HPDE6-E6E7 (cell line): ENCODE measurements at regions not wholly inside any gene's neighbourhood (a gene's known extent, or its start where the extent isn't known, plus 50 kb on each side); places are given as distances from the start of the nearest gene placed in this dataset.
"Not testable (repeated sequence)": the region's sequence is repeated elsewhere in the genome, so short reads cannot be mapped to it uniquely, and the experiment has no call there.

ENCODE experiments used
- DNase-seq: peaks from one replicate; pipeline ENCODE4 v3.0.0; 2011; ENCODE audit warnings: missing footprints; ENCODE audit errors: extremely low spot score

DNA sequence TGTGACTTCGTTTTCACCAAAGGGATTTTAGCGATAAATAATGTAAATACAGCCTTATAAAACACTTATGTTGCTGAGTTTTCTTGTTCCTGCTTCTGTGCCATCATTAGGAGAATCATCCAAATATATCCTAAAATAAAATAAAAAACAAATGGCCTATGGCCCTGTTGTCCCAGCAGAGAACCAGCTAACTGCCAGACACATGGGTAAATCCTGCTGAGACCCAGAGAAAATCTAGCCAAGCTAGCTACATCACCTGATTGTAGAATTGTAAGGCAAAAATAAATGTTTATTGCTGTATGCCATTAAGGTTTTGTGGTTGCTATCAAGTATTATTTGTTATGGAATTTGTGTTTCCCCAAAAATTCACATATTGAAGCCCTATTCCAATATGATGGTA is 631.2 kb upstream of the SYNCRIP start:
- DNase-seq: no peak

GRCh38 chr6:86256615-86257187 is 614.0 kb upstream of the SYNCRIP start:
- DNase-seq: no peak

- no peak for DNase-seq
Observed at GRCh38 chr6:86255973-86256372, 613.3 kb upstream of the SYNCRIP start.

DNA sequence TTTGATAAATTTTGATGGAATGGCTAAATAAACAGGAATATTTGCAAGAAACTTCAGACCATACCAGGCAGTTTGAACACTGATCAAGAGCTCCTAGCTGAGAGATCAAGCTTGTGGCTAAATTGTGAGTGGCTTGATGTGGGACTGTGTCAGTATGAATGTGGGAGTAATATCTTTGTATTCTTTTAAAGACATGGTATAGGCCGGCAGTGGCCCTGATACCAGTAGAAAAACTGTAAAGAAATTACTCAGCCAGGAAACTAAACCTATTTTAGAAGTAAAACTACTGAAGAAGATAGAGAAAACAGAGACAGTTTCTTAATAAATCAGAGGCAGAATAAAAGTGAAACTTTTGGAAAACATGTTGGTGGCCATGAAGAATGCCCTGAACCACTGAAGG is 608.4 kb upstream of the SYNCRIP start:
- DNase-seq: no peak

GRCh38 chr6:86217906-86218305 is 575.2 kb upstream of the SYNCRIP start:
- no peak for DNase-seq

- no peak for DNase-seq
Observed at GRCh38 chr6:86215323-86215722, 572.6 kb upstream of the SYNCRIP start.

GRCh38 chr6:86205980-86206379 is 563.3 kb upstream of the SYNCRIP start:
- no peak for DNase-seq

DNA sequence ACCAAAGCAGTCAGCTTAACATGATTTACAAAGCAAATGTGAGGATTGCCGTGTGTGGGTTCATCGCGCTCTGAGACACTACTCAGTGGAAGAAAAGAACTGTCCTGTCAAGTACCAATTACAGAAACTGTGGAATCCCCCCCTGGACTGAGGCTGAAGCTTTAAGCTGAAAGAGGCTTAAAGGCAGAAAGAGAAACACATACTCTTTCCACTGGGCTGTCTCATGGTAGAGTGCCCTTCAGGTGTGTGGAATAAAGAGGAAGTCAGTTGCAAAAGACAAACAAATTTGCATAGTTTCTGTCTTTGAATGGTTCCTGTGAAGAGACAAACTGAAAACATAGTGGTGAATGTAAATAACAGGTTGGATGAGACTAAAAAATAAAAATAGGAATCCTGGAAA is 560.4 kb upstream of the SYNCRIP start:
- DNase-seq: no peak

GRCh38 chr6:86193821-86194220 is 551.1 kb upstream of the SYNCRIP start:
- DNase-seq: no peak

- DNase-seq: no peak
Observed at GRCh38 chr6:86192123-86192522, 549.4 kb upstream of the SYNCRIP start.

- not testable (repeated sequence) for DNase-seq
Observed at GRCh38 chr6:86175149-86175548, 532.5 kb upstream of the SYNCRIP start.

DNA sequence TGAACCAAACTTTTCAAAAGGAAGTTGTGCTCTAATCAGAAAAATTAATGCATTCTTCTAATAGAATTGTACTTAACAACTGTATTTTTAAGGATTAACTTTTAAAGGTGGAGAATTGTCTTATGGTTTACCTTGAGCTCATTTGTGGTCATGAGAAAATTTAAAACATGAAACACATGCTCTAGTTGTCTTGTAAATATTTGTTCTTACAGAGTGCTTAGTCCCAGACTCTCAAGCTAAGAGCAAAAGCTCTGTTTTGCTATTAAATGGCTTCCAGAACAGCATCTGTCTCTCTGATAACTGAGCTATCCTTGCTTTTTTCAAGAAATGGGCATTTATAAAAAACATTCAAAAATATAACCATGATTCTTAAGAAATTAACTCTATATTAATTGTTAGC is 512.2 kb upstream of the SYNCRIP start:
- DNase-seq: no peak

DNA sequence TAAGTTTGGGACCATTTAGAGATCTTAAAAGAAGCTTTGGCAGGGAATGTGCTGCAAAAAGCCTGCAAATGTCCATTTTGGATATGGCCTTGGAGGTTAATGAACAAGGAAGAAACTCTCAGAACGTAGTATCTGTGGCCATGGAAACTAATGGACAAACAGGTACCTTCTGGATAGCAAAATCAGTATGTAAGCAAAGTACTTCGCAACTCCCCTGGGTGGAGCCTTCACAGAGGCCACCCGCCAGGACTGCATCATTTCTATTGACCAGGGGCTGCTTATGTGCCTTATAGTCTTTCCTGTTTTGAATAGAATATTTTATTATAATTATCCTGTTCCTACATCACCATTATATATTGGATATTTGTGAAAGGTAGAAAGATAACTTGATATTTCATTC is 510.8 kb upstream of the SYNCRIP start:
- no peak for DNase-seq

DNA sequence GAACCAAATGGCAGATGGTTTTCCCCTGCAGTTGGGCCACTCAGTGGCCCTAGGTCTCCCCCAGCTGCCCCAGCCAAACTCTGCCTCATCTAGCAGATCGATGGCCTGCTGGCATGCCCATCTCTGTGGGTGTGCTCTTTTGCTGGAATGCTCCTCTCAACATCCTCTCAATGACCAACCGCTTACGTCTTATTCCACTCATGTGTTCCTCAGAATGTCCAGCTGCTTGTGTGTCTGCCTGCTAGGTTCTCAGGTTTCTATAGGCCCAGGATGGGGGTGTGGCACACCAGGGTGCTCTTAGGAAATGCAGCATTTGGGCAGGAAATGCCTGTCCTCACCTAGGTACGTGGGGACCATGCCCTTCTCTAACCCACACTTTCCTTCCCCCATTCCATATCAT is 509.9 kb upstream of the SYNCRIP start:
- no peak for DNase-seq

DNA sequence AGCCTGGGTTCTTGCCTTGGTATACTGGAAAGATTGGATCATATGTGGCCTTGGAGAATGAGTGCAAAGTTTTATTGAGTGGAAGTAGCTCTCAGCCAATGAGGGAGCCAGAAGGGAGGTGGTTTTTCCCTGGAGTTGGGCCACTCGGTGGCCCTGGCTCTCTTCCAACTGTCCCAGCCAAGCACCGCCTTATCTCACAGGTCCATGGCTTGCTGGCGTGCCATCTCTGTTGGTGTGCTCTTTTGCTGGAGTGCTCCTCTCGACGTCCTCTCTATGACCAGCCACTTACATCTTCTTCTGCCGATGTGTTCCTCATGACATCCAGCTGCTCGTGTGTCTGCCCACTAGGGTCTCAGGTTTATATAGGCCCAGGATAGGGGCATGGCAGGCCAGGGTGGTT is 505.9 kb upstream of the SYNCRIP start:
- no peak for DNase-seq

- DNase-seq: no peak
Observed at GRCh38 chr6:86147859-86148258, 505.2 kb upstream of the SYNCRIP start.

GRCh38 chr6:86147311-86147710 is 504.6 kb upstream of the SYNCRIP start:
- no peak for DNase-seq

- not testable (repeated sequence) for DNase-seq
Observed at GRCh38 chr6:86146751-86147150, 504.1 kb upstream of the SYNCRIP start.

DNA sequence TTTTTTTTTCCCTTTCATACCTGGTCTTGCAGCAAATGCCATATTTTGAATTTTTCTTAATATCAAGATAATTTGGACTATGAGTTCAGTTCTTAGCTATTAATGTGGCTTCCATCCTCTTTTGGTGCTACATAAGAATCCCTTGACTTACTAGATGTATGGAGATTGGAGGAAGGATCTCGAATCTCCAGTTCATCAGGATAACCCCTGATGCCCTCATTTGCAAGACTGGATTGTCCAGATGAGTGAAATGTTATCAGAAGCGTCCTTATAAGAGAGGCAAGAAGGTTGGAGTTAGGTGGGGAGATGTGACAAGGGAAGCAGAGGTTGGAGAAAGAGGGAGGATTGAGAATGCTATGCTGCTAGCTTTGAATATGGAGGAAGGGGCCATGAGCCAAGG is 499.6 kb upstream of the SYNCRIP start:
- no peak for DNase-seq

DNA sequence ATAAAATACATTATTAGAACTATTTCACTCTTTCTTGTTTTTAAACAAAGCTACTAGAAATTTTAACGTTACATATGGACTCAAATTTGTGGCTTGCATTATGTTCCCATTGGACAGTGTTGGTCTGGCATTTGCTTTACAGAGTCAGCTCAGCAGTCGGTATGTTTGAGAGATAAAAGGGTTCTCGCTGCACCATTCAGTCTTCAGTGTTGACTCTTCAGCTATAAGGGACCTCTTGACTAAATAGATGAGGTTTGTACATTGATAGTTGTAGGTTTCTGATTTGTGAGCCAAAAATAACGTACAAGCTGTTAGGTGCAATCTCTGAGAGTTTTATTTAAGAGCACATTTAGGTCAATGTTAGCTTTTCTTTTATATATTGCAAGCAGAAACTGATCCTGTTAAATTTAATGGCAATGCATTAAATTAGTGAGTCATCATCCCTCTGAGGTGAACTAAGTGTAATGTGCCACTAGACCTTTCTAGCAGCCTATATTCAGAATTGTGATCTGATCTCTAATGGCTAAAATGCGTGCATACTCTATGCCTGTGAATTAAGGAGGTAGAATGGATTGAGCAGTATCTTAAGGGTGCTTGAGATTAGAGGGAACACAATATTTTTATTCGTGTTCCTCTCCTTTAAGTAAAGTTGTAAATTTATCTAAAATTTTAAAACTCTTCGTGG is 485.6 kb upstream of the SYNCRIP start:
- no peak for DNase-seq

- no peak for DNase-seq
Observed at GRCh38 chr6:86122086-86122485, 479.4 kb upstream of the SYNCRIP start.

DNA sequence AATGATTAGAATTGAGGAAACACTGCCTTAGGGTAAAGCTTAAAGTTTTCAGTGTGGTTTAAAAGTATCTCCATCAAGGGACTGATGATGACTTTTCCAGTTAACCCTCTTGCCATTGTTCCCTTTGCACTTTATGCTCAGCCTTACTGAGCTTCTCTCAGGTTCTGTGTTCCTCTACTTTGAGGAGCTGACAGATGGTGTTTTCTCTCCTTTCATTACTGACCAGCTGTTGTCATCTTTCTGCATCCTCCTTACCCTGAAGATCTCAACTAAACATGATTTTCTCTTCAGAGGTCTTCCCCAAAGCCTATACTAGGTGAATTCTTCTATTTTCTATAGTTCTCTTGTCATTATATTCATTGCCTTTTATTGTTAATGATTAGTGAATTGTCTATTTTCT is 475.6 kb upstream of the SYNCRIP start:
- no peak for DNase-seq

GRCh38 chr6:86107985-86108384 is 465.3 kb upstream of the SYNCRIP start:
- no peak for DNase-seq

GRCh38 chr6:86087954-86088353 is 445.3 kb upstream of the SYNCRIP start:
- DNase-seq: no peak
